ENCODE measurements at regions not wholly inside any gene's neighbourhood (a gene's known extent, or its start where the extent isn't known, plus 50 kb on each side); places are given as distances from the start of the nearest gene placed in this dataset.

GRCh38 chr14:97276573-97276972, 479.4 kb downstream of the VRK1 start:
- no peak for DNase-seq (ENCODE audit: low spot score)
- intact Hi-C loops (cut with DNase I), result no loop called here

- intact Hi-C loops (cut with DNase I), result no loop called here
- no peak for DNase-seq (ENCODE audit: low spot score)
Measured at GRCh38 chr14:97277711-97278110, 480.5 kb downstream of the VRK1 start.

- DNase-seq (ENCODE audit: low spot score), result no peak
- intact Hi-C loops (cut with DNase I), result no loop called here
Measured at GRCh38 chr14:97280526-97280925, 483.3 kb downstream of the VRK1 start.

- DNase-seq (ENCODE audit: low spot score), result no peak
- intact Hi-C loops (cut with DNase I), result no loop called here
Measured at GRCh38 chr14:97281741-97282140, 484.6 kb downstream of the VRK1 start.

- intact Hi-C loops (cut with DNase I), result no loop called here
- no peak for DNase-seq (ENCODE audit: low spot score)
Measured at GRCh38 chr14:97282210-97283004, 485.2 kb downstream of the VRK1 start.

- intact Hi-C loops (cut with DNase I), result no loop called here
- no peak for DNase-seq (ENCODE audit: low spot score)
Measured at GRCh38 chr14:97283005-97283403, 485.8 kb downstream of the VRK1 start.

GRCh38 chr14:97283426-97283825, 486.2 kb downstream of the VRK1 start:
- intact Hi-C loops (cut with DNase I), result no loop called here
- no peak for DNase-seq (ENCODE audit: low spot score)

- no peak for DNase-seq (ENCODE audit: low spot score)
- intact Hi-C loops (cut with DNase I), result no loop called here
Measured at GRCh38 chr14:97283841-97284240, 486.7 kb downstream of the VRK1 start.

GRCh38 chr14:97287956-97288355, 490.8 kb downstream of the VRK1 start:
- intact Hi-C loops (cut with DNase I), result loop anchor here in 1 of 2 donors (2.0 kb wide), 1 partner anchor 21 kb away; no protein-coding TSS in a partner anchor

GRCh38 chr14:97290065-97290464, 492.9 kb downstream of the VRK1 start:
- no peak for DNase-seq (ENCODE audit: low spot score)
- intact Hi-C loops (cut with DNase I), result no loop called here

More at GRCh38 chr14:97287956-97288355, 490.8 kb downstream of the VRK1 start:
- no peak for DNase-seq (ENCODE audit: low spot score)

- intact Hi-C loops (cut with DNase I), result no loop called here
- no peak for DNase-seq (ENCODE audit: low spot score)
Measured at GRCh38 chr14:97290977-97291376, 493.8 kb downstream of the VRK1 start.

GRCh38 chr14:97293659-97294058, 496.5 kb downstream of the VRK1 start:
- intact Hi-C loops (cut with DNase I), result no loop called here
- no peak for DNase-seq (ENCODE audit: low spot score)

GRCh38 chr14:97295108-97295710, 498.0 kb downstream of the VRK1 start:
- no peak for DNase-seq (ENCODE audit: low spot score)
- intact Hi-C loops (cut with DNase I), result no loop called here

GRCh38 chr14:97296176-97296575, 499.0 kb downstream of the VRK1 start:
- no peak for DNase-seq (ENCODE audit: low spot score)
- intact Hi-C loops (cut with DNase I), result no loop called here

GRCh38 chr14:97297100-97297499, 499.9 kb downstream of the VRK1 start:
- DNase-seq (ENCODE audit: low spot score), result no peak
- intact Hi-C loops (cut with DNase I), result no loop called here

- DNase-seq (ENCODE audit: low spot score), result no peak
- intact Hi-C loops (cut with DNase I), result no loop called here
Measured at GRCh38 chr14:97298331-97298730, 501.1 kb downstream of the VRK1 start.

- intact Hi-C loops (cut with DNase I), result no loop called here
- no peak for DNase-seq (ENCODE audit: low spot score)
Measured at GRCh38 chr14:97298736-97299135, 501.6 kb downstream of the VRK1 start.

GRCh38 chr14:97299661-97300060, 502.5 kb downstream of the VRK1 start:
- DNase-seq (ENCODE audit: low spot score), result no peak
- intact Hi-C loops (cut with DNase I), result no loop called here

- intact Hi-C loops (cut with DNase I), result no loop called here
- DNase-seq (ENCODE audit: low spot score), result no peak
Measured at GRCh38 chr14:97301931-97302559, 504.9 kb downstream of the VRK1 start.

GRCh38 chr14:97306133-97306759, 509.1 kb downstream of the VRK1 start:
- no peak for DNase-seq (ENCODE audit: low spot score)
- intact Hi-C loops (cut with DNase I), result no loop called here
